Retina (tissue), 1 donor: ENCODE measurements at regions not wholly inside any gene's neighbourhood (a gene's known extent, or its start where the extent isn't known, plus 50 kb on each side); places are given as distances from the start of the nearest gene placed in this dataset.

Experiments
- DNase-seq: peaks from one replicate; pipeline ENCODE4 v3.0.0-alpha.2; 2016

DNA sequence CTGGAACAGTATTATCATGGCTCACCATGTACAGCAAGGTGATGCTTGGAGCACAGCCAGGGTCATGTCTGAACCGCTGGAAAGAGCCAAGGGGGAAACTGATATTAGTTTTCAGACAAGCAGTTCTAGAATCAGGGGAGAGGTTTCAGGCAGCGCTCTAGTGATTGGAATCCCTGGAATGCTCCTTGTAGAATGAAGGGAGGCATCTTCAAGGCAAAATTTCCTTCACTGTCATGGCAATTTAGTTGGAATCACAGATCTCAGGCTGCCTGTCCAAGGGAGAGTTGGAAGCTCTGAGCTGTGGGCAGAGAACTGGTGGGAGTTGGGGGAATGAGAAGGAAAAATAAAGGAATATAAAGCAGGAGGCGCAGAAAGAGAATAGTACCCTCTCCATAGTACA, 737.1 kb downstream of the PTPRU start:
- DNase-seq, result no peak

DNA sequence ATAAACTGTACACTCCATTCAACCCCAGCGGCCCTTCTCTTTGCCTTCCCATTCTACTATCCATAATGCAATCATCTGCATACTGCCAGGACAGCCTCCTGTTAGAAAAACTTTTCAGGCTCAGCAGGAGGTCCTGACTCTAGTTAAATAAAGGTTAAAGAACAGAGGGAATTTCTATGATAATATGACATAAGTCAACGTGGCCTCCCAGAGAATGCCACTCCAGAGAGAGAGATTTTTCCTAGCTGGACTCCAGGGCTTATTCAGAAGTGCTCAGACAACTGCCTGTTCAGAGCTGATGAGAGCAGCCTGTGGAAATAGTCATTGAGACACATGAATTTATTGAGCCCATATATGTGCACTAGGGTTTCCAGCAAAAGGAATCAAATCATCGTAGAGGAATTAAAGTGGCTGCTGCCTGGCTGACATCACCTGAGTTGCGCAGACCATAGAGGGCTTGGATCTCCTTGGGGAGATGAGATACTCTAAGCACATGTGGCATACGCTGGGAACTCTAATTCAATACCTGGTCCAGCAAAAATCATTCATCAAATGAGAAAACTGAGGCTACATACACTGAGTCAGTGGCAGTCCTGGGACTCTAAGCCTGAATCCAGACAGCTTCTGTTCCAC, 736.2 kb downstream of the PTPRU start:
- DNase-seq, result no peak

- no peak for DNase-seq
Observed at GRCh38 chr1:29971703-29972102, 735.4 kb downstream of the PTPRU start.

- no peak for DNase-seq
Observed at GRCh38 chr1:29970747-29971325, 734.5 kb downstream of the PTPRU start.

GRCh38 chr1:29969576-29969975, 733.3 kb downstream of the PTPRU start:
- no peak for DNase-seq

DNA sequence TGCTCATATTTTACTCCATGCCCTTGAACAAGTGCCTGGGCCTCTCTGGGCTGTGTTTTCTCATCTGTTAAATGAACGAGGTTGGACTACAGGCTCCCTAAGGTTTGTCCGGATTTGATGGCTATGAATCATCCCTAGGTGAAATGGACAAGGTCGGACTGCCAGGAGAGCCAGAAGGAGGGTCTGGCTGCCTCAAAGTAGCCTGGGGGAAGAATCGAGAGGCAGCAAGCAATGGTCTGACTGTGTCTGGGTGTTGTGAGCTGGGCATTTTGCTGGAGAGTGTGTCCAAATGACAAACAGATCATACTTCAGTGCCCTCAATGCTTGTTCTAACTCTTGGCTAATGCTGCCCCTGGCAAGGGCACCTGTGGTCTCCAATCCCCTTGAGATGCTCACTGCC, 730.9 kb downstream of the PTPRU start:
- no peak for DNase-seq

- no peak for DNase-seq
Observed at GRCh38 chr1:29966526-29967045, 730.3 kb downstream of the PTPRU start.

GRCh38 chr1:29964718-29965533, 728.6 kb downstream of the PTPRU start:
- no peak for DNase-seq

- no peak for DNase-seq
Observed at GRCh38 chr1:29963946-29964345, 727.6 kb downstream of the PTPRU start.

DNA sequence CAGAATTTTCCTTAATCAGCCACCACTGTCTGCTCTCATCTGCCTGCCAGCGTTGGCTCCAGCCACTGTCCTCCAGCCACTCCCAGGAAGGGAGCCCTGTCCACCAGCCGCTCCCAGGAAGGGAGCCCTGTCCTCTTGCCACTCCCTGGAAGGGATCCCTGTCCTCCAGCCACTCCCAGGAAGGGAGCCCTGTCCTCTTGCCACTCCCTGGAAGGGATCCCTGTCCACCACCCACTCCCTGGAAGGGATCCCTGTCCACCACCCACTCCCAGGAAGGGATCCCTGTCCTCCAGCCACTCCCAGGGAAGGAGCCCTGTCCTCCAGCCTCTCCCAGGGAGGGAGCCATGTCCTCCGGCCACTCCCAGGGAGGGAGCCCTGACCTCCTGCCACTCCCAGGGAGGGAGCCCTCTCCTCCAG, 726.5 kb downstream of the PTPRU start:
- no peak for DNase-seq

DNA sequence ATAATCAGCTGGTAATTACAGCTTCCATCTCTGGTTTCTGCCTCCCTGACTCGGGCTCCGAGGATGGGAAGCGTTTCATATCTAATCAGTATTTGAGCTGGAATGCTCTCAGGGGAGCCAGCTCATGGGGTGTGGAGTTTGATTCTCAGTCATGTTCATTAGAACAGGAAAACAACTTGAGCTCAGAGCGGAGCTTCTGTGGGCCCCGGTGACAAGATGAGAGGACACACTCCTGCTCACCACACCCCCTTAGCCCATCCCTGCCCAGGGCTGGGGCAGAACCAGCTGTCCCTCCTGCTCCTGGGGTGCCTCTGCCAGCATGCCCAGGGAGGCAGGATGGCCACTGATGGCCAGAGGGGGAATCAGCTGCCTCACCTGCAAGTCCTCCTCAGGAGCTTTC, 726.0 kb downstream of the PTPRU start:
- DNase-seq, result no peak

DNA sequence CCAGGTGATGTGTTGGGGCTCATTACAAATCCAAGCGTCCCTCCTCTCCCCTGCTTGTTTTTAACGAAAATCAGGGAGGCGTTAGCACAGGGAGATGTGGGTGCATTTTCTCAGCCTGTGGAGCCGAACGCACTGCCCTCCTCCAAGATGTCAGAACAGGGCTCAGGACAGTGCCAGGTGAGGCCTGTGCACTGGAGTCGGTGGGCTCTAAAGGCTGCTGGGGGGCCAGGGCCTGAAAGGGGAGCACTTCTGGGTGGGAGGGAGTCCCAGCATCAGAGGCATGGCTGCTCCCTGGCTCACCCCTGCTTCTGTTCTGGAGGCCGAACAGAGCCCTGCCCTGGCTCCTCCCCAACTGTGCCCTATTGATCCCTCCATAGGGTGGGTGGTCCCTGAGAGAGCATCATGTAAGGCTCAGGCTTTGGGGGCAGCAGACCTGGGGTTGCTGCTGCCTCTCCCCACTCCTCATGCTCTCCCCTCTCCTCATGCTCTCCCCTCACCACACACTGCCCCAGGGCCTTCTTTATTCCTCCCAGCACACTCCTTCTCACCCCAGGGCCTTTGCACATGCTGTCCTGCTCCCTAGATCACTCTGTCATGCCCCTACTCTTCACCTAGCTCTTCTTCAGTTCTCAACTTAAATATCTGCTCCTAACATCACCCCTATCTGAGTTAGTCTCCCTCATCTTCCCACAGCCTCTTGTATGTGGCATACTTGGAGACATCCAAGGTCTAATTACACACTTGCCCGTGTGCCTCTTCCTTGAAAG, 725.2 kb downstream of the PTPRU start:
- no peak for DNase-seq

GRCh38 chr1:29960876-29961275, 724.6 kb downstream of the PTPRU start:
- DNase-seq, result peak; percentile 63

- peak; percentile 46 for DNase-seq
Observed at GRCh38 chr1:29960156-29960755, 723.9 kb downstream of the PTPRU start.

- DNase-seq, result no peak
Observed at GRCh38 chr1:29959356-29959755, 723.0 kb downstream of the PTPRU start.

GRCh38 chr1:29958271-29958670, 721.9 kb downstream of the PTPRU start:
- no peak for DNase-seq

DNA sequence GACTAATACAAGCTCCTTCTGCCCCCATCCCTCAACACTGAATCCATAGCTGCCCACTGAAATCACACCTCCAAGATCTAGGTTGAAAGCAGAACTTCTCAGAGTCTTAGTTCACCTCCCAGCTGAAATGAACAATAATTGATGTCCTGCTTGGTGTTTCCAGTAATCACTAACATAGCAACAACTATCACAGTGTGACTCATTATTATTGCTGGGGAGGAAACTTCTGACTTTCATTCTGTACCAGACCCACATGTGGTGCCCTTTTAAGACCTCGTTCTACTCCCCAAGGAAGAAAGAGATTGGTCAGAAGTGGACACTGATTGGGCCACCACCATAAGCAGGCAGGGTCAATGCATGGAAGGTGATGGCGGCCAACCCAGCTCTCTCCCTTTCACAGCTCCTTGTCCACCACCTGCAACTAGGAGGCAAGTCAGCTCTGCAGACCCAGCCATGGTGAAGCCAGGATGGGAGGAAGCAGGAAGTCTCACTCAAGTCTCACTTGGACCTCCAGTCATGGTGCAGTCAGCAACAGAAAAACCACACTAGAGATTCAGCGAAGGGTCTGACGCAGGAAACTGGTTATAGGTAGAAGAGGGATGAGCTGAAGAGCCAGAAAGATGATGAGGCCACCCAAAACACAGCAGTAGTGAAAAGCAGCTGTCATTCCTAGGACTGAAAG, 720.2 kb downstream of the PTPRU start:
- no peak for DNase-seq

- DNase-seq, result no peak
Observed at GRCh38 chr1:29954591-29954990, 718.3 kb downstream of the PTPRU start.

GRCh38 chr1:29953961-29954360, 717.6 kb downstream of the PTPRU start:
- no peak for DNase-seq

GRCh38 chr1:29949676-29950075, 713.4 kb downstream of the PTPRU start:
- DNase-seq, result no peak

DNA sequence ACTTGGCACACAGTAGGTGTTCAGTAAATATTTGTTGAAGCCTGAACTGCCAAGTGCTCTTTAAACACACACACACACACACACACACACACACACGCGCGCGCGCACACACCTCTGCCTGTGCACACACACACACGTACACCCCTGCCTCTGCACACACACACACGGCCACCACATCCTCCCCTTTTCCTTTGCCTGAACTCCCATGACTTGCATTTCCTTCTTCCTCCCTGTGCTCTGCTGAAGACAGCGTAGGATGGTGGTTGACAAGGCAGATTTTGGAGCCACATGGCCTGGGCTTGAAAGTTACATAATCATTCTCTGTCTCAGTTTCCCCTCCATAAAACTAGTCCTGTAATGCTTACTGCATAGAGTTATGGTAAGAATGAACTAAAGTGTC, 712.3 kb downstream of the PTPRU start:
- DNase-seq, result no peak

GRCh38 chr1:29946057-29946456, 709.7 kb downstream of the PTPRU start:
- no peak for DNase-seq
